Omental fat pad (tissue), 3 donors: ENCODE measurements at regions not wholly inside any gene's neighbourhood (a gene's known extent, or its start where the extent isn't known, plus 50 kb on each side); places are given as distances from the start of the nearest gene placed in this dataset.

Experiments used
- ATAC-seq: fragments of 150-250 bp; one replicate; pipeline ENCODE4 v1.9.1; 2016; ENCODE audit warnings: mild to moderate bottlenecking, moderate library complexity; ENCODE audit not compliant: low FRiP score
- DNase-seq: peaks from one replicate; pipeline ENCODE4 v3.0.0-alpha.2; 2019; ENCODE audit warnings: low spot score
- TF ChIP-seq, protein P1 (sequence below), 3 donors: fragments of 450-650 bp; IDR thresholded peaks; one replicate each; pipeline ENCODE4 v1.5.1; 2016 to 2017; ENCODE audit warnings: antibody characterized with exemption in 3 of 3, mild to moderate bottlenecking in 3 of 3, moderate library complexity in 2 of 3

GRCh38 chr3:30069056-30069455 is 537.3 kb upstream of the TGFBR2 start:
- DNase-seq: no peak

GRCh38 chr3:30073040-30073439 is 533.4 kb upstream of the TGFBR2 start:
- TF ChIP-seq, protein P1, sequence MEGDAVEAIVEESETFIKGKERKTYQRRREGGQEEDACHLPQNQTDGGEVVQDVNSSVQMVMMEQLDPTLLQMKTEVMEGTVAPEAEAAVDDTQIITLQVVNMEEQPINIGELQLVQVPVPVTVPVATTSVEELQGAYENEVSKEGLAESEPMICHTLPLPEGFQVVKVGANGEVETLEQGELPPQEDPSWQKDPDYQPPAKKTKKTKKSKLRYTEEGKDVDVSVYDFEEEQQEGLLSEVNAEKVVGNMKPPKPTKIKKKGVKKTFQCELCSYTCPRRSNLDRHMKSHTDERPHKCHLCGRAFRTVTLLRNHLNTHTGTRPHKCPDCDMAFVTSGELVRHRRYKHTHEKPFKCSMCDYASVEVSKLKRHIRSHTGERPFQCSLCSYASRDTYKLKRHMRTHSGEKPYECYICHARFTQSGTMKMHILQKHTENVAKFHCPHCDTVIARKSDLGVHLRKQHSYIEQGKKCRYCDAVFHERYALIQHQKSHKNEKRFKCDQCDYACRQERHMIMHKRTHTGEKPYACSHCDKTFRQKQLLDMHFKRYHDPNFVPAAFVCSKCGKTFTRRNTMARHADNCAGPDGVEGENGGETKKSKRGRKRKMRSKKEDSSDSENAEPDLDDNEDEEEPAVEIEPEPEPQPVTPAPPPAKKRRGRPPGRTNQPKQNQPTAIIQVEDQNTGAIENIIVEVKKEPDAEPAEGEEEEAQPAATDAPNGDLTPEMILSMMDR (IDR thresholded peaks at IDR 0.05): no peak
- ATAC-seq: no peak
- DNase-seq: no peak

More at GRCh38 chr3:30069056-30069455, 537.3 kb upstream of the TGFBR2 start:
- TF ChIP-seq, protein P1 (IDR thresholded peaks at IDR 0.05): no peak
- ATAC-seq: no peak

DNA sequence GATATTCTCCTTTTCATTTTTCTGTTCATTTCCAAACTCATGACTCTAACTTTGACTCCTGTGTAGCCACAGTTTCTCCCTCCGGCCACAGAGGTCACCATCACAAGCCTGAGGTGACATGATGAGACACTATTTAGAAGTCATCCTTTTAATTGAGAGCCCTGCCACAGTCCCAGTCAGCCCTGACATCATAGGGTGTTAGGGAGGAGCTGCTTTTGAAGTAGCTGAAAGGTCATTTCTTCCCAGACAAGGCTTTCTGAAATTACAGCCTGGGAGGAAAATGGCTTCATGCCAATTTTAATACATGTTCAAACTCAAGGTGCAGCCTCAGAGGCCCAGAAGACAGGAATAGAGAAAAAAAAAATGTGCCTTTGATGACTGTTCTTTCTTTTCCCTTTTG is 532.8 kb upstream of the TGFBR2 start:
- TF ChIP-seq, protein P1 (IDR thresholded peaks at IDR 0.05): no peak
- no peak for DNase-seq
- no peak for ATAC-seq

GRCh38 chr3:30075514-30075913 is 530.9 kb upstream of the TGFBR2 start:
- no peak for ATAC-seq
- TF ChIP-seq, protein P1 (IDR thresholded peaks at IDR 0.05): no peak
- DNase-seq: no peak

- DNase-seq (no peak), ATAC-seq (no peak)
- TF ChIP-seq, protein P1 (IDR thresholded peaks at IDR 0.05): no peak
Observed at GRCh38 chr3:30076899-30077298, 529.5 kb upstream of the TGFBR2 start.

- ATAC-seq: no peak
- TF ChIP-seq, protein P1 (IDR thresholded peaks at IDR 0.05): no peak
- no peak for DNase-seq
Observed at GRCh38 chr3:30077746-30078145, 528.7 kb upstream of the TGFBR2 start.

DNA sequence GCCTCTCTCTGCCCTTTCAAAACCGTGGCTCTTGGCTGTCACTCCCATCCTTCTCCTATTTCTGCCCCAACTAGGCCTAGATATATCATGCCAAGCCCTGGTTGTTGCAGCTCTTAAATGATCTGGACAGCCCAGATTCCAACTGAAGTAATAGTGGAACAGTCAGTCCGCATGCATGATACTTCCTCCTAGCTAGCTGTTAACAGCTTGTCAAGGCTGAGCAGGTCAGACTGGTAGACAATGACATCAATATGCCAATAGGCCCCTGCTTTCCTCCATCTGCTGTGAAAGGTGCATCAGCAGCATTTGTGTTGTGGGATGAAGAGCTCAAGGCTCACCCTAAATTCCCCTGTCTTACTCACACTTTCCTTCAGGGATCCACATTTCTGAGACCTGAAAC is 527.7 kb upstream of the TGFBR2 start:
- ATAC-seq (no peak), DNase-seq (no peak)
- TF ChIP-seq, protein P1 (IDR thresholded peaks at IDR 0.05): no peak
